ENCODE measurements at regions not wholly inside any gene's neighbourhood (a gene's known extent, or its start where the extent isn't known, plus 50 kb on each side); places are given as distances from the start of the nearest gene placed in this dataset.

DNA sequence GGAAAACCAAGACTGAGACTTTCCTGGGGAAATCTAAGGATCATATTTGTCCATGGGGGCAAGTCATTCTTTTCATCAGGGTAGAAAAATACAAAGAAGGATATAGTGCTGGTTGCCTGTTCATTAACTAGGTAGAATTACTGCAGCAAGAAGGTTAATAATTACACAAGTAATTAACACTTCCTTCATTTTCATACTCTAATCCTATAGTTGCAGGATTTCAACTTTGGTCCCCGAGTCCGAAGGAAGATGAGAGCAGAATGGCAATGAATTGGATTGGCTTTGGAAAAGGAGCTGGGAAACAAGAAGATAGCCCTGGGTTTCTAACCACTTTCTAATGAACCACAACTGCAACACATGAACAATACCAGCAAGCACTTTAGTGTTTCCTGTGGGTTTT is 199.2 kb upstream of the ESRRG start:
- POLR2A ChIA-PET = no interaction called here

DNA sequence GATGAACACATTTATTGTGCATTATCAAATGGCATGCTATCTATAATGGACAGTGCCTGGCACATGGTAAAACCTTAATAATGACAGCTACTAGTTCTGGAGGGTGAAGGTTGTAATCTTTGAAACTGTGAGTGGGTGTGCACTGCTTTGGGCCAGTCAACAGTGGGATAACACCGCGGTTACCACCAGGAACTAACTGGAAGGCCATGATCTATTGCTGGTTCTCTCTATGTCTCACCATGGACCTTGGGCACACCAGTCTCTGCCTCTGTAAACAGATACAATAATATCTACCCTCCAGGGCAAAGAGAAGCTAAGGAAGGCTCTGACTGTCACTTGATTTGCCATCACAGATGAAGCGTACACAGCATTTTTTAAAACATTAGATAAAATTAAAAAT is 198.6 kb upstream of the ESRRG start:
- Mint-ChIP-seq H3K27ac (no peak overlapping the region), H3K27me3 (no peaks in the 10 kb centered on the region), H3K9me3 (peaks cover under 1% of the 10 kb centered on the region), H3K4me3 (no peak overlapping the region), H3K4me1 (ENCODE audit: low read depth) (no peaks in the 10 kb centered on the region), H3K36me3 (ENCODE audit: low read depth) (no peaks in the 10 kb centered on the region)
- intact Hi-C loops (cut with micrococcal nuclease) = no loop called here
- ChIA-PET POLR2A (no interaction called here), CTCF (no interaction called here)
- no peak for ATAC-seq
- DNase-seq = no peak
- TF ChIP-seq, protein P1, sequence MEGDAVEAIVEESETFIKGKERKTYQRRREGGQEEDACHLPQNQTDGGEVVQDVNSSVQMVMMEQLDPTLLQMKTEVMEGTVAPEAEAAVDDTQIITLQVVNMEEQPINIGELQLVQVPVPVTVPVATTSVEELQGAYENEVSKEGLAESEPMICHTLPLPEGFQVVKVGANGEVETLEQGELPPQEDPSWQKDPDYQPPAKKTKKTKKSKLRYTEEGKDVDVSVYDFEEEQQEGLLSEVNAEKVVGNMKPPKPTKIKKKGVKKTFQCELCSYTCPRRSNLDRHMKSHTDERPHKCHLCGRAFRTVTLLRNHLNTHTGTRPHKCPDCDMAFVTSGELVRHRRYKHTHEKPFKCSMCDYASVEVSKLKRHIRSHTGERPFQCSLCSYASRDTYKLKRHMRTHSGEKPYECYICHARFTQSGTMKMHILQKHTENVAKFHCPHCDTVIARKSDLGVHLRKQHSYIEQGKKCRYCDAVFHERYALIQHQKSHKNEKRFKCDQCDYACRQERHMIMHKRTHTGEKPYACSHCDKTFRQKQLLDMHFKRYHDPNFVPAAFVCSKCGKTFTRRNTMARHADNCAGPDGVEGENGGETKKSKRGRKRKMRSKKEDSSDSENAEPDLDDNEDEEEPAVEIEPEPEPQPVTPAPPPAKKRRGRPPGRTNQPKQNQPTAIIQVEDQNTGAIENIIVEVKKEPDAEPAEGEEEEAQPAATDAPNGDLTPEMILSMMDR (IDR thresholded peaks at IDR 0.05) = no peak

More for the DNA sequence above, 199.2 kb upstream of the ESRRG start:
- DNase-seq (no peak), ATAC-seq (no peak)
- H3K27ac Mint-ChIP-seq = no peak overlapping the region
- CTCF ChIA-PET = no interaction called here
- H3K27me3 Mint-ChIP-seq = no peaks in the 10 kb centered on the region
- H3K9me3 Mint-ChIP-seq = no peaks in the 10 kb centered on the region
- H3K36me3 Mint-ChIP-seq (ENCODE audit: low read depth) = no peaks in the 10 kb centered on the region
- intact Hi-C loops (cut with micrococcal nuclease) = no loop called here
- no peak overlapping the region for H3K4me3 Mint-ChIP-seq
- TF ChIP-seq, protein P1 (IDR thresholded peaks at IDR 0.05) = no peak
- H3K4me1 Mint-ChIP-seq (ENCODE audit: low read depth) = no peaks in the 10 kb centered on the region

DNA sequence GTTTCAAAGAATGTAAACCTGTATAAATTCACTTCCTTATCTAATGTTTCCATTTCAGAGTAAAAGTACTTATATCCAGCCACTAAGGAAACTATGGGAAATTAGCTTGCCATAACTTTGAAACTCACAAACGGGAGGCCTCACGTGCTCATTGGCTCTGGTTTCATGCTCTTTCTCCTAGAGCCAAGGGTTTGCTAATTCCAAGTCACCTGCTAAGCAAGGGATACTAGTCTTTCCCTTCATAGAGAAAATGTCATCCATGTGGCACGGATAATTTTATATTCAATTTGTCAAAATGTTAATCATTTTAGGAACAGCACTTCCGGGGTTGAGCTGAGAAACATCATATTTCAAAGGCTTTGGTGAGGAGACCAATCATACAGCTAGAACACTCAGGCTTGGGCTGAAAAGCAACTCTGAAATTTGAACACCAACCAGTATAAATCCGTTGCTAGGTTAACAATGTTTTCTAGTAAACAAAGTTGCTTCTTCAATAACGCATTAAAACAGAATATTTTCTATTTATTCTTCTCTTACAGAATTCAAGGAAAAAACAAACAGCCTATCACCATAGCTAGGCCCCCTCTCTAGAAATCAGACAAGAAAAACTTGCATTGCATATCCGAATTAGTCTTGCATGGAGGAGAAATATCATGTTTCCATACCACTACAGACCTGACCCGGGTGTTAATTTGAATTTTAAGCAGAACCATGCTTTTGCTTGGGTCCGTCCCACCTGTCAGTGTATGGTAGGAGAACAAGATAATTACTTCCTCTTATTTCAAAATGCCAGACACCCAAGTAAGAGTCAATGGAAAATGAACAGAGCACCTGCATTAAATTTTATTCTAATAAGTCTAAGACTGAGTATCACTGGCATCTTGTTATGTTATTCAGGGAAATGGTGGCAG is 196.1 kb upstream of the ESRRG start:
- H3K4me3 Mint-ChIP-seq = no peak overlapping the region
- H3K4me1 Mint-ChIP-seq (ENCODE audit: low read depth) = no peaks in the 10 kb centered on the region
- TF ChIP-seq, protein P1 (IDR thresholded peaks at IDR 0.05) = no peak
- no peaks in the 10 kb centered on the region for H3K27me3 Mint-ChIP-seq
- ATAC-seq = no peak
- H3K36me3 Mint-ChIP-seq (ENCODE audit: low read depth) = no peaks in the 10 kb centered on the region
- CTCF ChIA-PET = no interaction called here
- H3K9me3 Mint-ChIP-seq = peaks cover 4% of the 10 kb centered on the region
- POLR2A ChIA-PET = no interaction called here
- intact Hi-C loops (cut with micrococcal nuclease) = no loop called here
- no peak overlapping the region for H3K27ac Mint-ChIP-seq
- DNase-seq = no peak

DNA sequence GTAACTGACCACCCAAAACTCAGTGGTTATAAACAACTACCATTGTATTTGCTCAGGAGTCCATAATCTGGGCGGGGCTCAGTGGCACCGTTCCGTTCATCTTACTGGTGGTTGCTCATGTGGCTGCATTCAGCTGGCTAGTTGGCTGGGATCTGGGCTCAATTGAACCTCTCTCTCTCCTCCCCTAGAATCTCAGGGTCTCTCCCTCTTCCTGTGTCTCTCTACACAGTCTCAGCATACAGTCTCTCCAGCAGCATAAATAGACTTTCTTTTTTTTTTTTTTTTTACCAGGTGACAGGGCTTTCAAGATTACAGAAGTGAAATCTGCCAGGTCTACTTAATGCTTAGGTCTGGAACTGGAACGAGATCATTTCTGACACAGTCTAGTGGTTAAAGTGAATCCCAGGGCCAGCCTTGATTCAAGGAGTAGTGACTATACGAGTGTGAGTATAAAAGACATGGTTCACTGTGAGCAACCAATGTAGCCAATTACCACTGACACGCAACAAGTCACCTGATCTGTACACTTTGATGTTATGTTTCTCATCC is 193.7 kb upstream of the ESRRG start:
- no peak overlapping the region for H3K27ac Mint-ChIP-seq
- no peaks in the 10 kb centered on the region for H3K36me3 Mint-ChIP-seq (ENCODE audit: low read depth)
- ChIA-PET POLR2A (no interaction called here), CTCF (no interaction called here)
- intact Hi-C loops (cut with micrococcal nuclease) = no loop called here
- TF ChIP-seq, protein P1 (IDR thresholded peaks at IDR 0.05) = no peak
- H3K4me3 Mint-ChIP-seq = no peak overlapping the region
- H3K4me1 Mint-ChIP-seq (ENCODE audit: low read depth) = no peaks in the 10 kb centered on the region
- H3K27me3 Mint-ChIP-seq = no peaks in the 10 kb centered on the region
- DNase-seq (no peak), ATAC-seq (no peak)
- H3K9me3 Mint-ChIP-seq = peaks cover 4% of the 10 kb centered on the region

DNA sequence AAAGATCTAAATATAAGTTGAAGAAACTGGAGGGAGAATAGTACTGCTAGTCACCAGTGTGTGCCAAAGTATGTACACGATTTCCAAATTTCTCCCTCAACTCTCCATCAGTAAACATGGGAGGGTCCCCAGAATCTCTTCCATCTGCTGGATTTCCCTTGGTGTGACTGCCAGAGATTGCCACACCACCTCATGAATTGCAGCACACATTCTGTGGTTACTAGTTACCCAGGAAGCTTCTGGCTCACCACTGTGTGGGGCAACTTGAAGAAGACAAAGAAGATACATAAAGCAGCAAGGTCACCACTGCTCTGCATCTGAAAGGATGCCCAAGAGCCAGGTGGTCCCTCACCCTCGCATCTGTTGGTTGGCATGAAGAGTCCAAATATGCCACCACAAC is 191.7 kb upstream of the ESRRG start:
- intact Hi-C loops (cut with micrococcal nuclease) = no loop called here
- Mint-ChIP-seq H3K27ac (no peak overlapping the region), H3K4me1 (ENCODE audit: low read depth) (no peaks in the 10 kb centered on the region), H3K9me3 (peaks cover 4% of the 10 kb centered on the region), H3K4me3 (no peak overlapping the region), H3K27me3 (no peaks in the 10 kb centered on the region), H3K36me3 (ENCODE audit: low read depth) (no peaks in the 10 kb centered on the region)
- ATAC-seq = no peak
- TF ChIP-seq, protein P1 (IDR thresholded peaks at IDR 0.05) = no peak
- POLR2A ChIA-PET = no interaction called here
- no peak for DNase-seq
- CTCF ChIA-PET = no interaction called here
